ENCODE measurements at regions not wholly inside any gene's neighbourhood (a gene's known extent, or its start where the extent isn't known, plus 50 kb on each side); places are given as distances from the start of the nearest gene placed in this dataset.

DNA sequence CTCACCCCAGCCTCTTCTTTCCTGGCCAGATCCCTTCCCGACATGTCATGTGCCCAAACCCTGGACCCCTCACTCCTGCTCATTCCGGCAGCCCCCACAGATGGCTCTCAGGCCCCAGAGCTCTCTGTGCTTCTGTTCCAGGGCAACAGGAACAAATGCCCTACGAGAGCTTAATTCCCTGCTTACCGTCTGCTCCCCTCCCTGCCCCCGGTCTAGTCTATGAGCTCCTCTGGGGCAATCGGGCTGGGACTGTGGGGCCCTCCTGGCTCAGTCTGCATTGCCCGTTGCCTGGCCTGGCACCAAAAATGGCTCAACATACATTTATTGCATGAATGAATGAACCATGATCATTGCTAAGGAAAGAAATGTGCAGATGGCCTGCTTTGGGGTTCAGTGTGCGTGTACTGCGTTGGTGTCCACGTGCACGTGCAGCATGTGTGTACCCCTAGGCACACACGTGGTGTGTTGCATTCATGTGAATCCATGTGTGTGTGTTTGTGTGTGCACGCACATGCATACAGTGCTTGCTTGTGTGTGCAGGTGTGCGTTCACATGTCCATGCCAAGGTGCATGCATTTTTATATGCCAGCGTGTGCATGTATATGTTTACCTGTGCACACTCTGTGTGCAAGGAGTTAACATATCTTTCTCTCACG, 201.2 kb upstream of the IER5L start:
- TF ChIP-seq RCOR1 (IDR thresholded peaks at IDR 0.05; ENCODE audit: insufficient replicate concordance, low read length) (no peak), MAZ (IDR thresholded peaks at IDR 0.05; ENCODE audit: borderline replicate concordance, low read depth, low read length) (no peak)
- no peak for DNase-seq
- peaks cover 29% of the 10 kb centered on the region for H3K27me3 ChIP-seq (ENCODE audit: control insufficient read depth, insufficient read depth, low read length)
- H3K4me1 ChIP-seq (ENCODE audit: control insufficient read depth, insufficient read depth, low read length) = peaks cover 4% of the 10 kb centered on the region; the same call in 1 of the 2 replicates
- dilution Hi-C loops (cut with HindIII; ENCODE audit: low sequenced_read_pairs, unreplicated experiment) (no loop called here), intact Hi-C loops (cut with micrococcal nuclease) (no loop called here), in situ Hi-C loops (cut with MboI; ENCODE audit: low sequenced_read_pairs) (no loop called here)
- H3K56ac ChIP-seq (ENCODE audit: extremely low read depth, insufficient read depth, low read length) = no peak overlapping the region
- H2AFZ ChIP-seq (replicated peaks; ENCODE audit: low read length, poor library complexity) = no peak overlapping the region
- no peaks in the 10 kb centered on the region for H3K79me1 ChIP-seq (ENCODE audit: low read depth in 1 of 2, low read length in 2 of 2)
- no peak overlapping the region for H3K14ac ChIP-seq (replicated peaks; ENCODE audit: low read depth, low read length)
- CTCF ChIA-PET = interaction anchor here (0.6 kb wide), 1 partner anchor 337 kb away, joined by 3 read pairs; no protein-coding TSS in a partner anchor
- H2AK9ac ChIP-seq (replicated peaks; ENCODE audit: low read depth, low read length, poor library complexity) = no peak overlapping the region
- no peak overlapping the region for H2AK5ac ChIP-seq (ENCODE audit: low read depth, low read length)
- no peak overlapping the region for H4K91ac ChIP-seq (ENCODE audit: insufficient read depth, low read depth, low read length)
- H3K18ac ChIP-seq (ENCODE audit: low read depth, low read length) = no peak overlapping the region
- H3K4me2 ChIP-seq (ENCODE audit: low read depth, low read length) = no peak overlapping the region
- no peak overlapping the region for H3K4ac ChIP-seq (ENCODE audit: low read depth, low read length)
- no peak overlapping the region for H3K4me3 ChIP-seq (ENCODE audit: insufficient read depth, low read depth, low read length)
- no peak for ATAC-seq (ENCODE audit: low read depth)
- no peaks in the 10 kb centered on the region; the same call in 1 of the 2 replicates for H3K9me1 ChIP-seq (ENCODE audit: insufficient read depth, low read length)
- no peak overlapping the region for H4K5ac ChIP-seq (ENCODE audit: low read depth, low read length)
- whole genome bisulfite sequencing, 2 experiments (ENCODE audit: extremely low coverage in 2 of 2, insufficient read length in 1 of 2) = 65% methylated on average over 4 of the region's 16 CpGs; no CpG with 5 or more reads in 1 of the 2 experiments
- no peaks in the 10 kb centered on the region for H4K20me1 ChIP-seq (ENCODE audit: insufficient read depth, low read length)
- H3K23ac ChIP-seq (ENCODE audit: low read depth, low read length) = no peak overlapping the region
- H4K8ac ChIP-seq (ENCODE audit: low read depth in 2 of 2, low read length in 2 of 2) = no peak overlapping the region
- no peak overlapping the region for H3K27ac ChIP-seq (ENCODE audit: insufficient read depth, low read length)
- H3K9me3 ChIP-seq (ENCODE audit: control insufficient read depth, insufficient read depth, low read length) = peaks cover 3% of the 10 kb centered on the region; the same call in 1 of the 2 replicates
- H3K36me3 ChIP-seq (ENCODE audit: control insufficient read depth, insufficient read depth, low read length) = no peaks in the 10 kb centered on the region
- no peak overlapping the region for H2BK20ac ChIP-seq (ENCODE audit: low read depth, low read length)
- BruUV-seq (replicated peaks) = no TSS peak
- no peak overlapping the region for H3K9ac ChIP-seq (ENCODE audit: low read depth, low read length)
- H2BK15ac ChIP-seq (ENCODE audit: low read depth, low read length) = no peak overlapping the region
- H2BK5ac ChIP-seq (ENCODE audit: low read depth, low read length, poor library complexity, severe bottlenecking) = no peak overlapping the region
- no peak overlapping the region for H2BK120ac ChIP-seq (ENCODE audit: low read depth, low read length)
- POLR2A ChIA-PET (ENCODE audit: unreplicated experiment) = no interaction called here
